ENCODE measurements at regions not wholly inside any gene's neighbourhood (a gene's known extent, or its start where the extent isn't known, plus 50 kb on each side); places are given as distances from the start of the nearest gene placed in this dataset.

DNA sequence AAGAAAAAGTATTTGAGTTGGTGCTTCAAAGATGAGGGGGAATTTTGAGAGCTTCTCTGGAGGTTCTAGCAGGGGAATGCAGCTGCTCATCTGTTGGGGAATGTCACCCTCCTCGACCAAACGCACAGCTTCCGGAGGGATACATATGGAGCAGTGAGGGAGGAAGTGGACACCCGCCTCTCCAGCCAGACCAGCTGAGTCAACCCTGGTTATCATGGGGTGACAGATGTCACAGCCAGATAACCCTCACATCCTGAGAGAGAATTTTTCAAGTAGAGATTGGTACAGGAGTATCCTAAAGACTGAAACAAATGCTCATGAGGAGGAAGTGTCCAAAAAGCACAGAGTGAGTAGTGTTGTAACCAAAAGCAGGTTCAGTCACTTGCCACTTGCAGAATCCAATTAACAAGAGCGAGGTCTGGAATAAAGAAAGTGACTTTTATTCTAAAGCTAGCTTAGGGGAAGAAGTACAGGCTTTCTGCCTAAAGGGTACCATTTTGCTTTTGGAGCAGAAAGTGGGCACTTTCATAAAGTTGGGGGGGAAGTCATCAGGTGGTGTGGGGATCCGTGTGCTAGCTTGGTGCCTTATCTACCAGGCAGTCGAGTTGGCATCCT, 395.2 kb downstream of the RAD51AP2 start:
- Mint-ChIP-seq H3K4me3 (no peak overlapping the region), H3K4me1 (no peaks in the 10 kb centered on the region), H3K27ac (no peak overlapping the region), H3K9me3 (no peaks in the 10 kb centered on the region), H3K27me3 (ENCODE audit: low read depth) (peaks cover 4% of the 10 kb centered on the region), H3K36me3 (ENCODE audit: low read depth) (no peaks in the 10 kb centered on the region)
- TF ChIP-seq, protein P1, sequence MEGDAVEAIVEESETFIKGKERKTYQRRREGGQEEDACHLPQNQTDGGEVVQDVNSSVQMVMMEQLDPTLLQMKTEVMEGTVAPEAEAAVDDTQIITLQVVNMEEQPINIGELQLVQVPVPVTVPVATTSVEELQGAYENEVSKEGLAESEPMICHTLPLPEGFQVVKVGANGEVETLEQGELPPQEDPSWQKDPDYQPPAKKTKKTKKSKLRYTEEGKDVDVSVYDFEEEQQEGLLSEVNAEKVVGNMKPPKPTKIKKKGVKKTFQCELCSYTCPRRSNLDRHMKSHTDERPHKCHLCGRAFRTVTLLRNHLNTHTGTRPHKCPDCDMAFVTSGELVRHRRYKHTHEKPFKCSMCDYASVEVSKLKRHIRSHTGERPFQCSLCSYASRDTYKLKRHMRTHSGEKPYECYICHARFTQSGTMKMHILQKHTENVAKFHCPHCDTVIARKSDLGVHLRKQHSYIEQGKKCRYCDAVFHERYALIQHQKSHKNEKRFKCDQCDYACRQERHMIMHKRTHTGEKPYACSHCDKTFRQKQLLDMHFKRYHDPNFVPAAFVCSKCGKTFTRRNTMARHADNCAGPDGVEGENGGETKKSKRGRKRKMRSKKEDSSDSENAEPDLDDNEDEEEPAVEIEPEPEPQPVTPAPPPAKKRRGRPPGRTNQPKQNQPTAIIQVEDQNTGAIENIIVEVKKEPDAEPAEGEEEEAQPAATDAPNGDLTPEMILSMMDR (IDR thresholded peaks at IDR 0.05; ENCODE audit: unreplicated experiment in 3 of 3) = no peak

DNA sequence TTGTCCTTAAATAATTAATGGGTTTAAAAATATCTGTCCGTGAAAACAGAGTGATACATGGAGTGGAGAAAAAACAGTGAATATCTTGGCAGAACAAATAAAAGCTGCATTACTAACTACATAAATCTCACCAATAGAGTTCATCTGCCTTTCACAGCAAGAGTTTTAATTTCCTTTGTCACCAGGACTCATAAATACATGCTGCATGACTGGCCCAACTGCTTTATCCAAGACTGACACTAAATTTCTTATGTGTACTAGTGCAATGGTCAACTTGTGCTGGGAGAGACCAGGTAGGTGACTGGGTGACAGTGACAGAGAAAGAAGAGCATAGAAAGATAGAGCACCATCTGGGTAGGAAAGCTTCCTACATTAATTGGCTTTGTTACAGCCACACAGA, 402.8 kb downstream of the RAD51AP2 start:
- TF ChIP-seq, protein P1 (IDR thresholded peaks at IDR 0.05; ENCODE audit: unreplicated experiment in 3 of 3) = no peak
- no peaks in the 10 kb centered on the region for H3K36me3 Mint-ChIP-seq (ENCODE audit: low read depth)
- H3K4me1 Mint-ChIP-seq = peaks cover 9% of the 10 kb centered on the region
- no peak overlapping the region for H3K4me3 Mint-ChIP-seq
- H3K9me3 Mint-ChIP-seq = no peaks in the 10 kb centered on the region
- peaks cover 11% of the 10 kb centered on the region for H3K27me3 Mint-ChIP-seq (ENCODE audit: low read depth)
- no peak overlapping the region for H3K27ac Mint-ChIP-seq

DNA sequence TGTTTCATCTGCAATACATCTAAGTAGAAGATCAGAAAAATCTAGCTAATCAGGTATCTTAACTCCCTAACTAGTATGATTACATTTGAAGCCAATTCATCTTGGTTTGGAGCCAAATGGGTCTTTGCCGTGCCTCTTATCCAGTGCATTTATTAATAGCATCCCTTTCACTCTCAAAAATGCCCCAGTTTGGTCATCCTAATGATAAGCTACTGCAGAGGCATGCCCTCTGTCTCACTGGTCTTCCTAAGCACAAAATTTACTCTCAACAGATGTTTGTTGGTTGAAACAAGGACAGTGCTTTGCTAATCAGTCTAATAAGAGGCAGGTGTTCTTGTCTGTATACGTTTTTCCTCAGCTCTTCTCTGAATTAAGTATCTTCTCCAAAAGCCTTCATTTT, 403.2 kb downstream of the RAD51AP2 start:
- Mint-ChIP-seq H3K27me3 (ENCODE audit: low read depth) (peaks cover 11% of the 10 kb centered on the region), H3K4me3 (no peak overlapping the region), H3K9me3 (no peaks in the 10 kb centered on the region), H3K36me3 (ENCODE audit: low read depth) (no peaks in the 10 kb centered on the region), H3K4me1 (peaks cover 9% of the 10 kb centered on the region), H3K27ac (no peak overlapping the region)
- TF ChIP-seq, protein P1 (IDR thresholded peaks at IDR 0.05; ENCODE audit: unreplicated experiment in 3 of 3) = no peak

DNA sequence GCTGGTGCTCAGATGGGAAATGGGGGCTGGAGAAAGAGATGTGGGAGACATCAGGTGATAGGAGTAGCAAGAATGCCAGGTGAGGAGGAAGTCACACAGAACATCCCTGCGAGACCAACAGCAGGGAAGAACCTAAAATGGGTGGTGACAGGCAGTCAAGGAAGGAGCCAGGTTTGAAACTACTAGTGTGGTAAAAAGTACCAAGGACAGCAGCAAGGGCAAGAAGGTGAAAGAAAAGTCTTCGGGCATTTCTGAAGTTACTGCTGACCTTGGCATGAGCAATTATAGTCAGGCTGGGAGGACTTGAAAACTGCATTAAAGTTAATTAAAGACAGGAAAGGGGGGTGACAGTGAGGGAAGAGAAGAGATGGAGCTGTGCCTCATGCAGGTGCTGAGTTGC, 410.4 kb downstream of the RAD51AP2 start:
- H3K27ac Mint-ChIP-seq = no peak overlapping the region
- no peak overlapping the region for H3K4me3 Mint-ChIP-seq
- peaks cover 5% of the 10 kb centered on the region for H3K4me1 Mint-ChIP-seq
- no peaks in the 10 kb centered on the region for H3K36me3 Mint-ChIP-seq (ENCODE audit: low read depth)
- no peaks in the 10 kb centered on the region for H3K9me3 Mint-ChIP-seq
- peaks cover 22% of the 10 kb centered on the region for H3K27me3 Mint-ChIP-seq (ENCODE audit: low read depth)
- TF ChIP-seq, protein P1 (IDR thresholded peaks at IDR 0.05; ENCODE audit: unreplicated experiment in 3 of 3) = no peak

DNA sequence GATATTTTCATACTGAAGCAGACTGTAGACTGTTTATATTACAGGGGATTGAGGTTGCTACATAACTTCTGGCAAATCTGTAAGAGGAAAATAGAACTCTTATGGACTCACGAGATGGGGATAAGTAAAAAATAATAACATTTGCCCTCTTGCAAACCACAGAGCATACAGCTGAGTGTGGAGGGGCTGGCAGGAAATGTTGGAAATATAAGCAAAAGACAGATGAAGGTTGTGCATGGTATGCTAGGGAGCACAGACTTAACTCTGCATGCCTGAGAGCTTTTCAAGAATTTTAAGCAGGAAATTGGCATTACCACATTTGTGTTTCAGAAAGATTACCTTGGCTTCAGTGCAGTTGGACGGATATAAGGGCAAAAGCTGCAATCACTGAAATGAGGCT, 411.1 kb downstream of the RAD51AP2 start:
- H3K9me3 Mint-ChIP-seq = no peaks in the 10 kb centered on the region
- TF ChIP-seq, protein P1 (IDR thresholded peaks at IDR 0.05; ENCODE audit: unreplicated experiment in 3 of 3) = no peak
- H3K4me3 Mint-ChIP-seq = no peak overlapping the region
- no peak overlapping the region for H3K27ac Mint-ChIP-seq
- no peaks in the 10 kb centered on the region for H3K36me3 Mint-ChIP-seq (ENCODE audit: low read depth)
- H3K4me1 Mint-ChIP-seq = peaks cover 5% of the 10 kb centered on the region
- peaks cover 20% of the 10 kb centered on the region for H3K27me3 Mint-ChIP-seq (ENCODE audit: low read depth)

DNA sequence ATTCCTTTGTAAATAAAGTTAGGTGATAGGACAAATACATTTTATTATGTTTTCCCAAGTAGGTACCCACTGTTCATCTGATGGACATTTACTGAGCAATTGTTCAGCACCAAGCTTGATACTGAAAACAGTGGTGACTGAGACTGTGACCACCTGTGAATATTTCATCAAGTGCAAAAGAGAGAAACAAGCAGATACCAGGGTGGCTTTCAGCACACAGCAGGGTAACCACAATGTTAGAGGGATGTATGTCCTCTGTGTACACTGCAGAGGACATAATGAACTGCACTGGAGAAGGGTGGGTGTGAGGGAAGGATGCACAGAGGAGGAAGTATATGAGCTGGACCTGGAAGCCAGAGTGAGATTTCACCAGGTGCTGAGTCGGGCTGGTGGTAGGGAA, 411.8 kb downstream of the RAD51AP2 start:
- Mint-ChIP-seq H3K4me1 (peaks cover 5% of the 10 kb centered on the region), H3K4me3 (no peak overlapping the region), H3K27ac (no peak overlapping the region), H3K9me3 (no peaks in the 10 kb centered on the region), H3K36me3 (ENCODE audit: low read depth) (no peaks in the 10 kb centered on the region), H3K27me3 (ENCODE audit: low read depth) (peaks cover 17% of the 10 kb centered on the region)
- TF ChIP-seq, protein P1 (IDR thresholded peaks at IDR 0.05; ENCODE audit: unreplicated experiment in 3 of 3) = no peak
